Pancreas (tissue), 10 donors: ENCODE measurements at regions not wholly inside any gene's neighbourhood (a gene's known extent, or its start where the extent isn't known, plus 50 kb on each side); places are given as distances from the start of the nearest gene placed in this dataset.

Source experiments
- ATAC-seq, 4 donors: fragments of 200-7000 bp; cut with Tn5 transposase; one replicate each; pipeline versions ENCODE4 v1.8.0 to v1.9.1; 2020; ENCODE audit warnings: mild to moderate bottlenecking in 4 of 4, moderate library complexity in 4 of 4
- DNase-seq, 6 donors: peaks; one replicate each; pipeline ENCODE4 v3.0.0-alpha.2; 2020
- FAIRE-seq: peaks from 2 replicates; lab custom pipeline; 2012; peaks lifted over from hg19 to GRCh38; lab: Jason Lieb, UNC
- H3K27ac ChIP-seq, 4 donors: fragments of 200-600 bp; sonication (generic); 1 replicate in 3 of 4; 2 replicates in 1 of 4; pipeline versions ENCODE4 v1.5.0 to v1.8.0; 2020
- H3K27me3 ChIP-seq, 4 donors: fragments of 200-600 bp; one replicate each; pipeline ENCODE4 v1.8.0; 2021
- H3K36me3 ChIP-seq, 3 donors: fragments of 200-600 bp; sonication (generic) in 1 of 3; one replicate each; pipeline versions ENCODE4 v1.5.0 to v1.8.0; 2020 to 2021
- H3K4me1 ChIP-seq, 3 donors: fragments of 200-600 bp; one replicate each; pipeline ENCODE4 v1.8.0; 2021
- H3K4me3 ChIP-seq, 4 donors: fragments of 200-600 bp; sonication (generic) in 2 of 4; one replicate each; pipeline versions ENCODE4 v1.5.0 to v1.8.0; 2020 to 2021
- H3K9me3 ChIP-seq, 4 donors: fragments of 200-600 bp; one replicate each; pipeline ENCODE4 v1.8.0; 2021
- WGBS, 2 donors: extraction: QIAGEN DNeasy Blood & Tissue Kit; methylation state at CpG; one replicate each; pipeline ENCODE4 v1.1.7; 2013; 5-methylcytosine and 5-hydroxymethylcytosine counted together
- intact Hi-C, 3 donors: fragments of 100-400 bp; cut with DNase I; formaldehyde crosslinking; loops; one replicate each; pipeline versions ENCODE4 v1.11.1 to v1.14.2; 2022
- TF ChIP-seq, protein P1 (sequence below), 4 donors: fragments of 200-600 bp; sonication (generic) in 3 of 4; IDR thresholded peaks; one replicate each; pipeline versions ENCODE4 v1.5.0 to v1.8.0; 2021; ENCODE audit warnings: antibody characterized with exemption in 4 of 4
- donor health status: healthy with polysubstance abuse.
- donor health status: DM: no; HTN: no; CAD: no; lungs with moderate emphysema.
- donor health status: DM: no; HTN: no; CAD: no.
- donor health status: control.
- donor health status: control.
- donor health status: Bipolar disorder and iron deficiency.
- donor health status: DM: yes; HTN: yes; CAD: no.
- donor health status: DM: no; HTN: no; CAD: no.
- donor health status: DM: no; HTN: no; CAD: no.
- donor health status: DM: yes; HTN: yes; CAD: no.

GRCh38 chr2:64214281-64215115, 70.3 kb upstream of the PELI1 start:
- Histone ChIP-seq H3K27ac (peak overlapping the region in 2 of 4 donors; percentile 28 to 47), H3K27me3 (no peaks in the 10 kb centered on the region), H3K9me3 (no peaks in the 10 kb centered on the region), H3K4me1 (peaks cover 0 to 16% (median 0%) of the 10 kb centered on the region in 3 donors), H3K36me3 (no peaks in the 10 kb centered on the region), H3K4me3 (no peak overlapping the region)
- FAIRE-seq (peak; percentile 41), DNase-seq (no peak), ATAC-seq (peak in 3 of 4 donors; percentile 54 to 69 (median 65))
- TF ChIP-seq, protein P1, sequence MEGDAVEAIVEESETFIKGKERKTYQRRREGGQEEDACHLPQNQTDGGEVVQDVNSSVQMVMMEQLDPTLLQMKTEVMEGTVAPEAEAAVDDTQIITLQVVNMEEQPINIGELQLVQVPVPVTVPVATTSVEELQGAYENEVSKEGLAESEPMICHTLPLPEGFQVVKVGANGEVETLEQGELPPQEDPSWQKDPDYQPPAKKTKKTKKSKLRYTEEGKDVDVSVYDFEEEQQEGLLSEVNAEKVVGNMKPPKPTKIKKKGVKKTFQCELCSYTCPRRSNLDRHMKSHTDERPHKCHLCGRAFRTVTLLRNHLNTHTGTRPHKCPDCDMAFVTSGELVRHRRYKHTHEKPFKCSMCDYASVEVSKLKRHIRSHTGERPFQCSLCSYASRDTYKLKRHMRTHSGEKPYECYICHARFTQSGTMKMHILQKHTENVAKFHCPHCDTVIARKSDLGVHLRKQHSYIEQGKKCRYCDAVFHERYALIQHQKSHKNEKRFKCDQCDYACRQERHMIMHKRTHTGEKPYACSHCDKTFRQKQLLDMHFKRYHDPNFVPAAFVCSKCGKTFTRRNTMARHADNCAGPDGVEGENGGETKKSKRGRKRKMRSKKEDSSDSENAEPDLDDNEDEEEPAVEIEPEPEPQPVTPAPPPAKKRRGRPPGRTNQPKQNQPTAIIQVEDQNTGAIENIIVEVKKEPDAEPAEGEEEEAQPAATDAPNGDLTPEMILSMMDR (IDR thresholded peaks at IDR 0.05) = no peak
- intact Hi-C loops = no loop called here
- WGBS, 2 donors = 35 to 42% methylated on average over 5 of the region's 5 CpGs

- Histone ChIP-seq H3K36me3 (no peaks in the 10 kb centered on the region), H3K27ac (no peak overlapping the region), H3K4me1 (peaks cover 0 to 25% (median 0%) of the 10 kb centered on the region in 3 donors), H3K27me3 (no peaks in the 10 kb centered on the region), H3K4me3 (no peak overlapping the region), H3K9me3 (no peaks in the 10 kb centered on the region)
- intact Hi-C loops = no loop called here
- DNase-seq (no peak), ATAC-seq (no peak), FAIRE-seq (no peak)
- TF ChIP-seq, protein P1 (IDR thresholded peaks at IDR 0.05) = no peak
- WGBS, 2 donors = 74 to 79% methylated on average over 9 of the region's 9 CpGs
These were observed 73.1 kb upstream of the PELI1 start for GRCh38 chr2:64217198-64217869.

GRCh38 chr2:64218137-64218802, 74.0 kb upstream of the PELI1 start:
- WGBS, 2 donors = 67 to 68% methylated on average over 4 of the region's 4 CpGs
- Histone ChIP-seq H3K4me3 (no peak overlapping the region), H3K27ac (no peak overlapping the region), H3K27me3 (no peaks in the 10 kb centered on the region), H3K9me3 (no peaks in the 10 kb centered on the region), H3K36me3 (no peaks in the 10 kb centered on the region), H3K4me1 (peaks cover 0 to 25% (median 7%) of the 10 kb centered on the region in 3 donors)
- FAIRE-seq (no peak), ATAC-seq (no peak), DNase-seq (no peak)
- intact Hi-C loops = no loop called here
- TF ChIP-seq, protein P1 (IDR thresholded peaks at IDR 0.05) = no peak

- Histone ChIP-seq H3K27me3 (no peaks in the 10 kb centered on the region), H3K4me1 (peaks cover 0 to 22% (median 7%) of the 10 kb centered on the region in 3 donors), H3K9me3 (no peaks in the 10 kb centered on the region), H3K4me3 (no peak overlapping the region), H3K36me3 (no peaks in the 10 kb centered on the region), H3K27ac (no peak overlapping the region)
- ATAC-seq (no peak), FAIRE-seq (no peak), DNase-seq (no peak)
- intact Hi-C loops = no loop called here
- 44 to 55% methylated on average over 2 of the region's 2 CpGs for WGBS, 2 donors
- TF ChIP-seq, protein P1 (IDR thresholded peaks at IDR 0.05) = no peak
These were observed 74.9 kb upstream of the PELI1 start for GRCh38 chr2:64219149-64219548.
